Activated CD4-positive, alpha-beta T cell treated with anti-CD3 and anti-CD28 coated beads, Interleukin-10, Interleukin-2, amounts not matched to agents 100 ng/mL and 50 ng/mL, durations not matched to agents 16 hours and 8 hours (primary cell): ENCODE measurements at regions not wholly inside any gene's neighbourhood (a gene's known extent, or its start where the extent isn't known, plus 50 kb on each side); places are given as distances from the start of the nearest gene placed in this dataset.
"Not testable (repeated sequence)": the region's sequence is repeated elsewhere in the genome, so short reads cannot be mapped to it uniquely, and the experiment has no call there.

Source experiments
- DNase-seq: peaks from one replicate; pipeline ENCODE4 v3.0.0-alpha.2; 2020

DNA sequence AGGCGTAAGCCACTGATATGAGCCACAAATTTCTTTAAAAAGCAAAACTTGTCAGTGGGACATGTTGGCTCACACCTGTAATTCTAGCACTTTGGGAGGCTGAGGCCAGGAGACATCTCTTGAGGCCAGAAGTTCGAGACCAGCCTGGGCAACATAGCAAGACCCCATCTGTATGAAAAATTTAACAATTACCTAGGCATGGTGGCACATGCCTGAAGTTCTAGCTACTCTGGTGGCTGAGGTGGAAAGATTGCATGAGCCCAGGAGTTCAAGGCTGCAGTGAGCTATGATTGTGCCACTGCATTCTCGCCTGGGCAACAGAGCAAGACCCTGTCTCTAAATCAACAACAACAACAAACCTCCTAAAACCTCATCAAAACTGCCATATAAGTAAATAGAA lies 147.6 kb upstream of the BARHL2 start:
- DNase-seq: no peak

DNA sequence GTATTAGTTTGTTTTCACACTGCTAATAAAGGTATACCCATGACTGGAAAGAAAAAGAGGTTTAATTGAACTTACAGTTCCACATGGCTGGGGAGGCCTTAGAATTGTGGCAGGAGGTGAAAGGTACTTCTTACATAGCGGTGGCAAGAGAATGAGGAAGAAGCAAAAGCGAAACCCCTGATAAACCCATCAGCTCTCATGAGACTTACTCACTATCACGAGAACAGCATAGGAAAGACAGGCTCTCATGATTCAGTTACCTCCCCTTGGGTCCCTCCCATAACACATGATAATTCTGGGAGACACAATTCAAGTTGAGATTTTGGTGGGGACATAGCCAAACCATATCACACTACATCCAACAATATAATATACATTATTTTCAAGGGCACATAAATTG lies 145.7 kb upstream of the BARHL2 start:
- no peak for DNase-seq

DNA sequence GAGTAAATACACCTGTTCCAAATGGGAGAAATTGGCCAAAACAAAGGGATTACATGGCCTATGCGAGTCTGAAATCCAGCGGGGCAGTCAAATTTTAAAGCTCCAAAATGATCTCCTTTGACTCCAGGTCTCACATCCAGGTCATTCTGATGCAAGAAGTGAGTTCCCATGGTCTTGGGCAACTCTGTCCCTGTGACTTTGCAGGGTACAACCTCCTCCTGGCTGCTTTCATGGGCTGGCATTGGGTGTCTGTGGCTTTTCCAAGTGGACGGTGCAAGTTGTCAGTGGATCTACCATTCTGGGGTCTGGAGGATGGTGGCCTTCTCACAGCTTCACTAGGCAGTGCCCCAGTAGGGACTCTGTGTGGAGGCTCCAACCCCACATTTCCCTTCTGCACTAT lies 144.3 kb upstream of the BARHL2 start:
- DNase-seq: not testable (repeated sequence)

DNA sequence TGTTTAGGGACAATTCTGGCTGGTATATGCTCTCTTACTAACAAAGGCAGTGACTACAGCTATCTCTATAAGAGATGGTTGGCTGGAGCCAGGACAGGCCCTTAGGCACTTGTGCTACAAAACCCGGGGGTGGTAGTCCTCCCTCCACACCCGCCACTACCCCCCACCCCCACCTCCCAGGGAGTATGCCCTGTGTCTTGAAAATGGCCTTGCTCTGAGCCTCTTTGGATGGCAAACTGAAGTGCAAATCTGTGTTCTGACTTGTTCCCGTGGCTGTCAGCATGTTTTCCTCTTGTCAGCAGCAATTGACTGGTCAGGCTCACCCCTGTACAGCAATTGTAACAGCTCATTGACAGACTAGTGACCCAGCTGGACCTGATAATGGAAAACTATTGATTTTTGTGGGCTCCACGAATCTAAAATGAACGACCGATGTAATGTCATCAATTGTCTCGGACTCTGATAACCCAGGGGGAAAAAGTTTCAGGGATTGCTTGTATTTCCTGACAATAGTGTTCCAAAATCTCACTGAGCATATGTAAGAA lies 139.4 kb upstream of the BARHL2 start:
- DNase-seq: no peak

DNA sequence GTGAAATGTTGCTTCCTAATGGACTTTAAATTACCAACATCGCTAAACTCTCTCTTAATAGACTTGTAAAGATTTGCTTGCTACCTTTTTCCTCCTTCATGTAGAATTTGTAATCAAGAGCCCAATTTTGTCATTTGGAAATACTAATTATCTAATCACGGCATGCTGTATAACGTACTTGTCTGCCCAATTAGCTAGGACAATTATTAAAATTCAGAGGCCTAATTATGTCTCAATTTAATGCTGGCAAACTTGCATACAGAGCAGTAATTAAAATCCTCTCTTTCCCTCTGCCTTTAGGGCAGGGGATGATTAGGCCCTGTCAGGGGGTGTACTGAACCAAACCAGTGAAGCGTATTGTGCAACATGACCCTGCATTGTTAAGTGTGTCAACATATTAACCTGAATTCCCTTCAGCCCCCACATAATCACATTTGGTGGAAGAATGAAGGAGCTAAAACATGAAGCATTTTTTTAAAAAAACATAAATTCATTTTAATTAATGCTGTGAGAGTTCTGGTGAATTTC lies 137.4 kb upstream of the BARHL2 start:
- no peak for DNase-seq

DNA sequence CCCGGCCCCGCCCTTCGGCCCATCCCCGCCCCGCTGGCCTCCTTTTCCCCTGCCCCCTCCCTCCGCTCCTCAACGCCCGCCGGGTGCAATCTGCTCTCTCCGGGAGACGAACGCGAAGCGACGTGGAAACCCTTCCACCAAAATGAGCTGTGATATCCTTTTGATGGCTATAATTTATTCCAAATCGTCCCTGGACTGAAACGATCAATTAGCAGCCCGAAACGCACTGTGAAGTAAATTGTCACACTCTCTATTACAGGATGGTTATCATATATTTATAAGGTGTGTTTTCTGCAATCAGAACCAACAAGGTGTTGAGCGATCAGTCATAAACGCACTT lies 134.6 kb upstream of the BARHL2 start:
- no peak for DNase-seq

DNA sequence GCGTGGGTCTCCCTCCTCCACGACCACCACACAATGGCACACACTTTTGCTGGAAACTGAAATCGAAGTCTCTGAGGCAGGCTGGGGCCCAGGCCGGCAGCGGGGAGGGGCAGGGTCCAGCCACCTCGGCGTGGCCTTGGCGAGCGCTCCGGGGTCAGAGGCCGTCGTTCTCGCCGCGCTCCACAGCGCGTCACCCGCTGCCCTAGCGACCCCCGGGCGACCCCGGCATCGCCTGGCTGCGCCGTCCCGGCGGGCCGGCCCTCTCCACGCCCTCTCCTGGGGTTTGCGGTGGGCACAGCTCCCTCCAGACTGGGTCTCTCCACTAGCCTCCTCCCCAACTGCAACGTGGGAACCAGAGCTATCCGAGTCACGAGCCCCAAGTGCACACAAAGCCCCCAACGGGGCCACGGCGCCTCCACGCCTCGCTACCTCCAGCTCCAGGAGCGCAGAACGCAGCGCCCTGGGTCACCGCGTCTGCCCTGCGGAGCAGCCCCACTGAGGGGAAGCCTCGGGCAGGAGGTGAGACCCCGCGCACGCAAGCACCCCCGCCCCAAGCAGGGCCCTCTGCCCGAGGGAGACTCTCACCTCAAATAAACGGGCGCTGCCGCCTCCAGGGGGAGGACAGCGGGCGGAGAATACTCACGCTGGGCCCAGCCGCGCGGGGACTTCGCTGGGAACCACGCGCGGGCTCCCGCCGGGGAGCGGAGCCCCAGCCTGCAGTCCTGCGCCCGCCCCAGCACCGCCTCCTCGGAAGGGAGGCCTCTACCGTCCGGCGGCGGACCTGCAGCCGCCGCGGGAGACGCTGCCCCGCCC lies 134.0 kb upstream of the BARHL2 start:
- peak; percentile 82 for DNase-seq

DNA sequence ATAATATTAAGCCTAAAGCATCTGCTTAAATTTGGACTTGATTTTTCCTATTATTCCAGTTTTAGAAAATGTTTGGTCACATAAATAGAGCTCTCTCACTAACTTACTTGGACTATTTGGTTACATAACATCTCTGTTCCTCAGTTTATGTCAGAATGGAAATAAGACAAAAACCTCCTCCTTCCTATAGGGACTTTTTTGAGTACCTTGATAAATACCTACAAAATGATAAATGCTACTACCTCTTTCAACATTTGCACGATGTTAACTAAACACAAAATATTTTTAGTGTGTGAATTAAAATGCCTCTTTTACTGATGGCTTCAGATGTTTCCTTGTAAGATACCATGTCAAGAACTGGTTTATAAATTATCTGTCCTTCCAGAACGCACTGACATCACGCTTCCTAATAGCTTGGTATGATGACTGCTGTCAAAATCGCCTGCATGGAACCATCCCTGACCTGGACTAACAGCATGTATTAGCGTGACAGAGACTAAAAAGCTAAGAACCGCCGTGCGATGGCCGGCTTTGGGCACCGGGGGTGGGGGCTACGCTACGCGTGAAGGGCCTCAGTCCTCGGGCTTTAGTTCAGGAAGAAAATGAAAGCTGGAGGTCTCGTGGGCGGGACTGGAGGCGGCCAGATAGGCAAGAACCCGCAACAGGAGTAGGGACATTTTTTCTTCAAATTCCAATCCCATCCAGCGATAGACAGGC lies 133.2 kb upstream of the BARHL2 start:
- DNase-seq: no peak

DNA sequence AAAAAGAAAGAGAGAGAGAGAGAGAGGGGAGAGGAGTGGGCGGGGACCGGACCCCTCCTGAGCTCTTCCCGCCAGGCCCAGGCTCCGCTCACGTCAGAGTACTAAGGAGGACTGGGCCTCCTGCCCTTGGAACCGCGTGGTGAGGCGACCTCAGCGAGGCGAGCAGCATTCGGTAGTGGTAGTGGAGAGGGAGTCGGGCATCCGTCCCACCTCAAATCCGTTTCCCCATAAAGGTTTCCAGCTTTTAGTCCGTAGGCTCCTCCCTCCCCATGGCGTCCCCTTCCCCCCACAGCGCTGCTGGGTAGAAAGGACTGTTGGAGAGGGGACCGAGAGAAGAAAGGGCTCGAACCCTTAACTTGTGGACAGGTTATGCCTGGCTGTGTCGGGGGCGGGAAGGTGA lies 124.4 kb upstream of the BARHL2 start:
- no peak for DNase-seq

DNA sequence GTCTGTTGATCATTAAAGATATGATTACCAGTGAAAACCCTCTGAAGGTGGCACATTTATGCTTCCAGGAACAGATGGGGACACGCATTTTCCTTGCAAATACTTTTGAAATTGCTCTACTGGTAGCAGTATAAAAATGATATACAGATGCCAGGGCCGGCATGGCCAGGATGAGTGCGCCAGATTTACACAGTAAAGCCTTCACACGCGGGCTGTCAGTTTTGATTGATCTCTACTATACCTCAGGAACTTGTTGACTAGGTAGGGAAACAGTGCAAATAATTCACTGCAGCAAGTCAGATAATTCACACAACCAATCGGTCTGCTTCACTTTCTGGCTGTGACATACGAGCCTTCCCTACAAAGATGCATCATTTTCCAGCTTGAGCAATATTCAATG lies 123.2 kb upstream of the BARHL2 start:
- no peak for DNase-seq

DNA sequence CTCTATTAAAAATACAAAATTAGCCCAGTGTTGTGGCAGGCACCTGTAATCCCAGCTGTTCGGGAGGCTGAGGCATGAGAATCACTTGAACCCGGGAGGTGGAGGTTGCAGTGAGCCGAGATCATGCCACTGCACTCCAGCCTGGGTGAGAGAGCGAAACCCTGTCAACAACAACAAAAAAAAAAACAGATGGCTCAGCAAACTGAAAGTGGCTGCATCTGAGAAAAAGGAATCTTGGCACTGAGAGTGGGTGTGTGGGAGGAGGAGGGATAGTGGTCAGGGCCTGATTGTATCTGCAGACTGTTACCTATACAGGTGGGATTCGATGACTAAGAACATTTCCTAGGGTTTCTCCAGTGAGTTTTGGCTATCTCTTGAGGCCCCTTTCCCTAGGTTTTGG lies 122.2 kb upstream of the BARHL2 start:
- DNase-seq: no peak

DNA sequence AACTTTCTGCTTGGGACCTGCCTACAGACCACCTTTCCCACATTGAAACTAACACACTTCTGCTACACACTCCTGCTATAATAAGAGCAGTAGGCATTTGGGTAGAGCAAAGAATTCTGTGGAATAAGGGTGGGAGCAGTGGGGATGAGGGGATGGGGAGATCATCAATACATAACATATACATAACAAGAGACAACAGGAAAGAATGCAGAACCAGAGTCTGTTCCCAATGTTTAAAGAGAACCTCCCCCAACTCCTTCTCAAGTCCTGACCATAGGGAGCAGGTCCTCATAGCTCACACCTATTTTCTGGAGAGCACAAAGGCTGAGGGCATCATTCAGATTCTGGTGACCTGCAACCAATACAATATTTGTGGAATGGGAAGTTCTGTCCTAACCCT lies 121.6 kb upstream of the BARHL2 start:
- DNase-seq: no peak

DNA sequence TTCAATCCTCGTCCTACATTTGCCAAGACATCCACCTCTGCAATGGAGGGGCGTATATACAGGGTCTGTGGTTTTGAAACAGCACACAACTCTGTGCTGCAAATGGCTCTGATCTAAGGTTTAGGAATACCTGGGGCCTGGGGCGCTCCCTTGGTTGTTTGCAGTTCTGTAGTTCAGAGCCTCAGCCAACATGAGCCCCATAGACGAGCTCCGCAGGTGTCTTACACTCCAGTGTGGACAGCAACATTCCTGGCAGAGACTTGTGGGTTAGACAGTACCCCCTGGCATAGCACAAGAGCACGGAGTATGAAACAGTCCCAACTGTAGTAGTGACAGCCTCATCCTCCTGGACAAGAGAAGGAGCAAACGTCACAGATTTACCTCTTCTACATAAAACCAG lies 120.3 kb upstream of the BARHL2 start:
- DNase-seq: no peak

DNA sequence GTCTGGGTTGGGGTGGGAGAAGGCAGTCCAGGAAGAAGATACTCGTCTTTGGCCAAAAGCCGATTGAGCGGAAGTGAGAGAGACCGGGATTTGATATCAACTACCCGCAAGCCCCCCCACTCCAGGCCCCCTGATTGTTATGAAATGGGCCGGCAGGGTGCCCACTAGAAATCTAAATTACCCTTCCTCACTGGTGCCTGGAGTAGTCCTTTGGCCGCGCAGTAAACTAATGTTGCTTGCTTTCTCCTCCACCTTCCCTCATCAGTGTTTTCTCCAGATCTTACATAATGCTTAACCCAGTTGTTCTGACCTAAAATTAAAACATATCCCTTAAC lies 119.2 kb upstream of the BARHL2 start:
- DNase-seq: no peak

DNA sequence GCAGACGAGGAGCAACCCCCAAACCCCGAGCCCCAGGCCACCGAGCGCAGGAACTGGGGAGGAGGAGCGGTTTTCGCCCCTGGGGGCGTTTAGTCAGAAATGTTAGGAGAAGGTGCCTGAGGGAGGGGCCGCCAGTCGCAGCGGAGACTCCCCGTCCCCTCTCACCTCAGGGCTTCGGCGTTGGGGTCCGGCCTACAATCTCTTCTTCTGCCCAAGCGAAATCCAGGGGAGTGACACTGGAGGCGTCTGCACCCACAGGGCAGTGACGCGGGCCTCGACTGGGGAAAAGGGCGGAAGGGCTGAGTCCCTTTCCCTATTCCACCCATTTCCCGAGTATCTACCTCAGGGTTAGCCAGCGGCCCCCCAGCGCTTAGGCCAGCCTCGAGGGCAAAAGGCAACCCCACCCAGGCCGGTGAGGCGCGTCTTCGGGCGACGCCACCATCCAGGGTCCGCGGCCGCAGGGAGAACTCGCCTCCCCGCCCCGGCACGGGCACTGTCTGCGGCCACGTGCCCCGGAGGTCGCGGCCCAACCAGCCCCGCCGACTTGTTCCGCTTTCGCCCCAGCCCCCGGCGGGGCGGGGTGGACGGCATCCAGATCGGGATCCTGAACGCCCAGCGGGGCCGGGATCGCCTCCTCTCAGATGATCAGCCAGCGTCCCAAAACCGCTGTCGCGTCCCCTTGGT lies 118.7 kb upstream of the BARHL2 start:
- DNase-seq: no peak

DNA sequence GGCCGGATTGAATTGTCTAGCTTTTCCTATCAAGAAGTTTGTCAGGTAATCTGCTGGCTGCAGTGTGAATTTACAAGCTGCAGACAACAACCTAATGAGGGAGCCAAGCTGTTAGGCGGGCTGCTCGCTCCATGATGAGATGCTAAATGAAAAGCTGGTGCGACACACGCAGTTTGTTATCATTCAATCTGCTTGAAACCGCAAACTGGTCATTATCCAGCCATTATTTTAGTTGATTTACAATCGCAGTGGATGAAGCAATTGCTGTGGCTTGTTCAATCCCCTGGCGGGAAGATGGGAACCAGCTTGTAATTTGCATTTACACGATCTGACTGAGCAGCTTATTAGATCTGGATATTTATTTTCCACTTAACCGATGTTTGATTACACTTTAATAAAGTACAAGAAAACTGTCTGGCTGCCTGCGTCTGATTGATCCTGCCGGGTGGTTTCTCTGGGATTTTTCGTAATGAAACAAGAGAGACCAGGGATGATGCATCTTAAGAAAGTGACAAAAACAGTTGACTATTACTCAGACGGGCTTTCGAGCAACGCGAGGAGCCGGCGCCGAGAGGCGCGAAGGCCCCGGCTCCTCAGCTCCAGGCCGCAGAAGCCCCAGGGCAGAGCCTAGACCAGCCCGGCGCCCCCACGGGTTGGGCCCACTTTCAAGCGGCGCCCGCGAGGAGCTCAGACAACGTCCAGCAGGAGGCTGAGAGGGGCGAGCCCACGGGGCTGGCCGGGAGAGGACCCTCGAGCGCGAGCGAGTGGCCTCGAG lies 118.0 kb upstream of the BARHL2 start:
- DNase-seq: peak; percentile 30

DNA sequence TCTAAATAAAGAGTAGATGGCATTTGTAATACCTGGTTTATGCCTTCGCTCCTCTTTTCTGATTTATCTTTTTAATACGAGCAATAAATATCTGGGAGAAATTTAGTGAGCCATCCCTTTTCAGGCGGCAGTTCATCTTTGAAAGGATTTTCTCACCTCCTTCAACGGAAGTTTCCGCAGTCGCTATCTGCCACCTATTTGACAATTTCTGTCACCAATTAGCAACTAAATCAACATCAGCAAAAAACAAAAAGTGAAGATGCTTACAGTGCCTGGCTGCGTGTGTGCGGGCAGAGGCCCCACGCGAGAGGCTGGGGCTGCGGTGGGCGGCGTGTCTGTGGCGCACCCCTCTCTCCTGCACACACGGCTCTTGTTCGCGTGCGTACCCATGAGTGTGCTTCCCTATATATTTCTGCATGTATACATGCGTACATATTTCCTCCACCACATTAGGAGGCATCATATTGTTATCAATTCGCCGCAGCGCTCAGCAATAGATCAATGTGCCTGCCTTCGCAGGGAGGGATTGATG lies 117.3 kb upstream of the BARHL2 start:
- no peak for DNase-seq

DNA sequence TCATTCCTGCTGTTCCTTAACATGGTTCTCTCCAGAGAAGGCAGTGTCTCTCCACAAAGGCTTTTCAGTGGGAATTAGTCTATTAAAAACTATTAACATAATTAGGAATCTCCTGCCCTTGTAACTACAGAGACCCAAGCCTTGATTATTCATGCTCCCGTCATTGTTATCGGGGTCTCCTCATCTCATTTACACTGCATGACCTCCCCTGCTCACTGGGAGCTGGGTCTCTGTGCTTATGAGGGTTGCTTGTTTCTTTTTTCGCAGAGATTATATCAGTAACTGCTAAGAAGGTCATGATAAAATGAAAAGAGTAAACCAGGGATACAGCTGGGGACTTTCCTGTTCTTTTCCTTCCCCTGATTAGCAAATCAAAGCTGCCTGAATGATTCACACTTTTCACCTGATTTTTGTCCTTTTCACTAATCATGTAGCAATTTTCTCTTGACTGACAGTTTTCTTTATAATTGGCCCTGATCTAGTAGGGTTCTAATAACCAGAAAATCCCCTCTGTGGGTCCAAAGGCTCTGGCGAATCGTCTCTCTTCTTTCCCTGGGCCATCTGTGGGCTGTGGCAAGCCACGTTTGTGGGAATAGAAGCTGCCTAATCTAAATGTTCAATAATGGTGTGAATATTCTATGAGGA lies 116.5 kb upstream of the BARHL2 start:
- no peak for DNase-seq

DNA sequence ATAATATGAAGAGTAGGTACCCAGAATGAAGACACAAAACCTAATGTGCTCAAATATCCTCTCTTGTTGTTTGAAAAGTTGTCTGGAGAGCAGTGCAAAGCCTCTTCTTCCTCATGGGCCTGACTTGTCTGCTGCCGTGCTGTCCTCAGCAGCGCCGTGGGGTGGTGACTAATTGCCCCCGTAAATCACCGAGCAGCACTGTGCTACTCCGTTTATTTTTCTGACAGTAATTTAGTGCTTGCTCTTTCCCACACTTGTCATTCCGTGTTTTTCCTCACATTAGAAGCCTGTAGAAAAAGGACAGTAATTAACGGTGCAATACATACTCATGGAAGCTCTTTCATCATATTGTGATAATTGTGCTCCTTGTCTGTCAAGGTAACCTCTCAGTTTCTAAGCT lies 114.8 kb upstream of the BARHL2 start:
- DNase-seq: no peak

DNA sequence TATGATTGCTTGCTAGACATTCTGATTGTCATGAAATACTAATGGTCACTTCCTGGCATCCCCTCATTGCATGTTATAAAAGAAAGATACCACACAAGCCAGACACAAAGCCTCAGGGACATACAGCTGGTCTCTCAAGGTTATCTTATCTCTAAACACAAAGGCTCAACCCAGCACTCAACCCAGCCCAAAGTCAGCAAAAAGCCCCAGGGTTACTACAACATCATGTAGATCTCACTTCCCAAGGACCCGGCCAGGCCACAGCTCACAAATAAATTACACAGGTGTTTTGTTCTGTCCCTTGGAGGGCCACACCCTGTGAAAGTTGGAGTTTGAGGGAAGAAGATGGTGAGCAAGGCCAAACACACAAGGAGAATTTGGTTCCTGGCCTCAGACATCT lies 109.7 kb upstream of the BARHL2 start:
- no peak for DNase-seq

DNA sequence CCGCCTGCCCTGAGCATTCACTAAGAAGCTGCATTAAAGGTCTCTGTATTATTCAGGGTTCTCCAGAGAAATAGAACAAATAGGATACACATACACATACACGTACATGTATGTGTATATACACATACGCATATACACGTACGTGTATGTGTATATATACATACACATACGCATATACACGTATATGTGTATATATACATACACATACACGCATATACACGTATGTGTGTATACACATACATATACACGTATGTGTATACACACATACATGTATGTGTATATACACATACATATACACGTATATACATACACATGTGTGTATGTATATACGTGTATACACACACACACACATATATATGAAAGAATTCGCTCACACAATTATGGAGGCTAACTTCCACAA lies 108.9 kb upstream of the BARHL2 start:
- no peak for DNase-seq

DNA sequence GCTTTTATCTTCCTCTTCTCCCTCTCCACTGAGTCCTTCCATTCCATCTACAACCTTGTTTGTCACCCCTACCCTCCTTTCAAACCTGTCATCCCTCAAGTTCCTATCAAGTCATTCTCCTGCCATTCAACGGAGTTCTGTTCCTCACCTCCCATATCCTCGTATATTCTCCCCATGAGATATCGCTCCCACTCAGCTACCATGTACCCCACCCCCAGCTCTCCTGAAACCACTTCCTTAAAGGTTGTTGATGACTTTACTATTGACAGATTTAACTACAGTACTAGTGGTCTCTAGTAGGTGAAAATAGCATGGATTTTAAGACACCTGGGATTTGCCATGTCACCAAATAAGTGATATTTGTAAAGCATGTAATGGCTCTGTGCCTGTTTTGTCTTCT lies 107.4 kb upstream of the BARHL2 start:
- DNase-seq: no peak
